ENCODE measurements at regions not wholly inside any gene's neighbourhood (a gene's known extent, or its start where the extent isn't known, plus 50 kb on each side); places are given as distances from the start of the nearest gene placed in this dataset.

- no peak for TF ChIP-seq REST (IDR thresholded peaks at IDR 0.05; ENCODE audit: unreplicated experiment)
- TF ChIP-seq POLR2AphosphoS5 (IDR thresholded peaks at IDR 0.05; ENCODE audit: low read depth), result no peak
- TF ChIP-seq JUNB (IDR thresholded peaks at IDR 0.05; ENCODE audit: unreplicated experiment), result no peak
- no peak for TF ChIP-seq CREB1 (CRISPR knock-in tag; IDR thresholded peaks at IDR 0.05; ENCODE audit: low read depth)
Measured at GRCh38 chr7:88700725-88701124, 58.8 kb upstream of the ZNF804B start.
